ENCODE measurements at regions not wholly inside any gene's neighbourhood (a gene's known extent, or its start where the extent isn't known, plus 50 kb on each side); places are given as distances from the start of the nearest gene placed in this dataset.

DNA sequence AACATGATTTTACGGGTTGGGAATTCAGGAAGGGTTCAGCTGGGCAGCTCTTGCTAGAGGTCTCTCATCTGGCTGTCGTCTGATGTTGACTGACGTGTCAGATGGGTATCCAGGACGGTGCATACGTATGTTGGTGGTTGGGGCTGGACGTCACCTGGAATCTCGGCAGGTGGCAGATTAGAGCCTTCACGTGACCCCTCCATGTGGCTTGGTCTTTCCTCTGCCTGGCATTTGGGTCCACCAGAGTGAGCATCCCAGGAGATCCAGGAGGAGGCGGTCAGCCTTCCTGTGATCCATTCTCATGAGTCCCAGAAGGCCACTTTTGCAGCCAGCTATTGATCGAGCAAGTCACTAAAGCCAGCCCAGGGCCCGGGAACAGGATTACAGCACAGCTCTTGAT lies 202.7 kb downstream of the FOXL1 start:
- intact Hi-C loops (cut with DNase I): no loop called here
- peak in 1 of 42 donors; percentile 26 for DNase-seq

DNA sequence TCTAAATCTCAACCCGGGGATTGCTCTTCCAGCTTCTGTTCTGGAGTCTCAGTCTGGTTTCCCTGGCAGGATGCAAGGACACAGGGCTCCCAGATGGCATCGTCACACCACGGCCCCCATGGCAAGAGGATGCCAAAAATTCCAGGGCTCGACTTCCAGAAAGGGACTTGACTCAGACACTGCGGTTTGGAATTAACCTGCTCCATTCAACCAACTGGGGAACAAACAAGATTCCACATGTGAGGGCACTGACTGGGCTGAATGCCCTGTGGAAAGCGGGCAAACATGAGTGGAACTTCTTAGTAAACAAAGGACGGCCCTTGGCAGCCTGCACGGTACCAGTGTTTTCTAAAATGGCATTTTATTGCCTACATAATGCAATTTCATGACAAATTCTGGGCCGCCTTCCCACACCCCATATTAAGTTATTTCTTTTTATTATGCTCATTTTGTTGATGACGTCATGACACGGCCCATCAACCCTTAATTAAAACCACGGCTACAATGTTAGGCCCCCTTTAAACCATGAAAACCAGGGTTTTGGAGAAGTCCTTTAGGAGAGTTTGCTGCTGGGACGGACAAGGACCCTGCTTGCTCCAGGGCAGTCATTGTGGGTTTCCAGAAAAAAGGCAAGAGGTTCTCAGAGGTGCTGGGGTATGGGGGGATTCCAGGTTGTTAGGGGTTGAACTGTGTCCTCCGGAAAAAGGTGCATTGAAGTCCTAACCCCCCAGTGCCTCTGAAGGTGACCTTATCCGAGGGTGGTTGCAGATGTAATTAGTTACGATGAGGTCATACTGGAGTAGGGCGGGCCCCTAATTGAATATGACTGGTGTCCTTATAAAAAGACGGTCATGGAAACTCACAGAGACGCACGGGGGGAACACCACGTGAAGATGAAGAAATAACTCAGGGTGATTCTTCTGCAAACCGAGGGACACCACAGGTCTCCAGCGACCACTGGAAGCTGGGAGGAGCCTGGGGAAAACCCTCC lies 205.6 kb downstream of the FOXL1 start:
- peak in 5 of 42 donors; percentile 6 to 36 (median 13) for DNase-seq

DNA sequence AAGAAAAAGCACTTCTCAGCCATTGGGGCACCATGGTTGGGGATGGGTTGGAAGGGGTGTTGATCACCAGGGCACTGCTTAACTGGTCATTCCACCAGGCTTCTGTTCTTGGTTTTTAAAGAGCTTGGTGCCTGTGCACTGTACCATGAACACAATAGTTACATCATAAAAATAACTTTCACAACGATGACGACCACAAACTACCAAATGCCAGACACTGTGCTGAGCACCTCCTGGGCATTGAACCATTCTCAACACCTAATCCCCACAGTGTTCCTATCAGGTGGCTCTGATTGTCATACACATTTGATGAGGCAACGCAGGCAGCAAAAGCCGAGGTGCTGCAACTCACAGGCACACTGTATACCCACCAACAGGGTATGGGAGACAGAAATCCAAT lies 208.0 kb downstream of the FOXL1 start:
- DNase-seq: peak in 1 of 42 donors; percentile 13
- intact Hi-C loops (cut with DNase I): no loop called here

More for the DNA sequence above, 205.6 kb downstream of the FOXL1 start:
- intact Hi-C loops (cut with DNase I): no loop called here

DNA sequence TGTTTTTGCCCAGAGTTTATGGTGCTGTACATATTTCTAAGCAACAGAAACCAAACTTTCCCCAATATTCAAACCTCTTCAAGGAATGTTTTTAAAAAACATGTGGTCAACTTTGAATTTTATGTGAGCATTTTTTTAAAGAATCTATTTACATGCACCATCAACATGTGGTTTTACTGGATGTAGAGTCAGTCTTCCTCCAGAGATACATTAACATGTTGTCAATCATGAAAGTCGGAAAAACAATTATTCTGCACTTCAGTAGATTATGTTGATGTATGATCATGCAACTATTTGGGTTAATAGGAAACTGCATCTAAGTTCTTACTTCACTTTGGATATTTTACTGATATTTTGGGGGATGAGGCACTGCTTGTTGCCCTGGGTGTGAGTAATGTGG lies 208.6 kb downstream of the FOXL1 start:
- intact Hi-C loops (cut with DNase I): no loop called here
- no peak for DNase-seq

DNA sequence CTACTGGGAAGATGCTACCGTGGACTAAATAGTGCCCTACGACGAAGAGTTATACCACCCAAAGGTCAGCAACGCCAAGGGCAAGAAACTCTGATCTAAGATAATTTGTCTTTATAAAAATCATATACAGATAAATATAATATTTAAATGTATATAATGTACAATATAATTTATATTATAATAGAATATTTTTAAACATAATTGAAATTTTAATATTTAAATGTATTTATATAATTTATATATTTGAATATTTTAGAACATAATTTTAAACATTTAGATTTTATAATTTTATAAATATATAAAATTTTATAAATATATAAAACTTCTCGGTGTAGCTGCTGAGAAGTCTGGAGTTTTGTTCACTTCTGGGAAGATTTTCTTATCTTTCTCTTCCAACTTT lies 209.2 kb downstream of the FOXL1 start:
- DNase-seq: no peak
- intact Hi-C loops (cut with DNase I): no loop called here

DNA sequence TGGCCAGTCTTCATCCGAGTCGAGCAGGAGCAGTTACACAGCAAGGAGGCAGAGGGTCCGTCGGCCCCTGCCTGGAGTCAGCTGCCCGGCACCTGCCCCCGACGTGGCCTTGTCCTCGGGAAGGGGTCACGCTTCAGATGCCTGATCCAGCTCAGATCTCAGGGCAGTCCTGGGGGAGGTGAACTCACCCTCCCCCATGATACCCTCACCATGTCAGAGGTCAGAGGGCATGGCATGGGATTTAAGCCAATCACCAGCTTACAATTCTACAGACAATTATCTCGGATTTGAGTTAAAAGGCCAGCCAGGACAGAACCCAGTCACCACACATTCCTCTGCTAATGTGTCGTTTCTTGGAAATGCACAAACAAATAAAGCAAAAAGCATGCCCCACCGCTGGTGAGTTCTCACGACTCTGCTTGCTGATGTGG lies 211.3 kb downstream of the FOXL1 start:
- DNase-seq: peak in 2 of 42 donors; percentile 3 to 22
- intact Hi-C loops (cut with DNase I): no loop called here

DNA sequence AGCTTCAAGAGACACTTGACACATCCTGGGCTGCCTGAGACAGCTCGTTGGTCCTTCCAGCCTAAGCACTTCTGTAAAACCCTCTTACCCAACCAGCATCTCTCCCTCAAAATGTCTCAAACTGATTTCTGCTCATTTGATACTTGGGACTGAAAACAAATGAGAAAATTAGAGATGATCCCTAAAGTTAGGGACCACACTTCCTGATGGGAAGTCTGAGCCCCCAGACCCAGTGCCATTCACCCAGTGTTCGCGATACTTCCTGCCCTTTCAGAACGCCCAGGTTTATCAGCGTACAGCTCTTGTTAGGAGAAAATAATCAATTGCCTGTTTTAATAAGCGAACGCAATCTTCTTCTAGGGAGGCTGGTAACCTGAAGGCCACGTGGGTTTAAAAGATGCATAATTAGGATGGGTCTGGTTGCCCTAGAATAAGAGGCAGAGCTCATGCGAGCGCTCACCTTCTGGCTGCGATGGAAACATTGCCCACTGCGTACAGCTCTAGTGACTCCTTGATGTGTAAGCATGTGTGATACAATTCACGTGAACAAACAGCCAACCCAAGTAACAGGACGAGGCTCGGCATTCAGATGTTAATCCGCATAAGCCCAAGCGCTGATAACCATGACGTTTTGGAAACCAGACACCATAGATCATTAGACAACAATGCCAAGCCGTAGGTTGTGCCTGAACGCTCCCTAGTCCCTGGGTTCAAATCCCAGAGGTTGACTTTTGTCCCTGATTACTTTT lies 213.1 kb downstream of the FOXL1 start:
- intact Hi-C loops (cut with DNase I): no loop called here
- no peak for DNase-seq

DNA sequence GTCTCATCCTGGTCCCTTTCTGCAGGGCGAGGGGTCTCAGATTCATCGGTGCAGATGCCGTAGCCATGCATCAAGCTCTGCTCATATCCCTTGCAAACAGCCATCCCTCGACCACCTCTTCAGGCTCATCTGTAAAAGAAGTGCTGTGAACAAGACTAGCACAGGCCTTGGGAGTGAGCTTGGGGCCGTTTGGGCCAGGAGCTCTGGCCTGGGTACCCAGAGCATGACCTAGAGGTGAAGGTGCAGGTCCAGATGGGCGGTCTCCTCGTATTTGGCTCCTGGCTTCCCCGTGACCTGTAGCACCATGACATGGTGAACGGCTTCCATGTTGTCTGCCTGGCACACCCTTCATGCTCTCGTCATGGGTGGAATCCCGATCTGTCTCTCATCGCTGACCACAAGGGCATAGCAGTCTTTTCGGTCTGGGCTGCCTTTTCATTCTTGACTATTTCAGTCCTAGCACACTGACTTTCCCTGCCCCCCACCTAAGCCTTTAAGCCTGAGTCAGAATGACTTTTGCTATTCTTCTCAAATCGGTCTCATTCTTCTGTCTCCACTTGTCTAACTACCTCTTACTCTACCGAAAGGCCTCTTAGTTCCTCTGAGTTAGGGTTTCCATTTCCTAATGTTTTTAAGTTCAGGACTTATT lies 216.0 kb downstream of the FOXL1 start:
- peak in 1 of 42 donors; percentile 18 for DNase-seq
- intact Hi-C loops (cut with DNase I): no loop called here

DNA sequence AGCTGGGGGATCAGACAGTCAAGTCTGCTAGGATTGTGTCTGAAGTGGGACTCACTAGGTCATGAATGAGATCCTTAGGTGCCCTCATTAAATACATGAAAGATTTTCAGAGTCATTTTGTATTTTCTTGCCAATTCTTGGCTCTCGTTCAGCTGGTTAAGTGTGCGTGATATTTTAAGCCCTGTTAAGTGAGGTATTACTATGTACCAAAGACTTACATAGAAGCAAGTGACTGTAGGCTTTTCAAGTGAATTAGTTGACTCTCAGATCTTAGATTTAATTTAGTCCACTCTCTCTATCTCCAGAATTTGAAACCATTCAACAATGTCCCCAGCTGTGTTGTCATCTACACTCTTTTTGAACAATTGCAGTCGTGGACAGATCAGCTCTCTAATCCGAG lies 219.4 kb downstream of the FOXL1 start:
- intact Hi-C loops (cut with DNase I): no loop called here
- no peak for DNase-seq

DNA sequence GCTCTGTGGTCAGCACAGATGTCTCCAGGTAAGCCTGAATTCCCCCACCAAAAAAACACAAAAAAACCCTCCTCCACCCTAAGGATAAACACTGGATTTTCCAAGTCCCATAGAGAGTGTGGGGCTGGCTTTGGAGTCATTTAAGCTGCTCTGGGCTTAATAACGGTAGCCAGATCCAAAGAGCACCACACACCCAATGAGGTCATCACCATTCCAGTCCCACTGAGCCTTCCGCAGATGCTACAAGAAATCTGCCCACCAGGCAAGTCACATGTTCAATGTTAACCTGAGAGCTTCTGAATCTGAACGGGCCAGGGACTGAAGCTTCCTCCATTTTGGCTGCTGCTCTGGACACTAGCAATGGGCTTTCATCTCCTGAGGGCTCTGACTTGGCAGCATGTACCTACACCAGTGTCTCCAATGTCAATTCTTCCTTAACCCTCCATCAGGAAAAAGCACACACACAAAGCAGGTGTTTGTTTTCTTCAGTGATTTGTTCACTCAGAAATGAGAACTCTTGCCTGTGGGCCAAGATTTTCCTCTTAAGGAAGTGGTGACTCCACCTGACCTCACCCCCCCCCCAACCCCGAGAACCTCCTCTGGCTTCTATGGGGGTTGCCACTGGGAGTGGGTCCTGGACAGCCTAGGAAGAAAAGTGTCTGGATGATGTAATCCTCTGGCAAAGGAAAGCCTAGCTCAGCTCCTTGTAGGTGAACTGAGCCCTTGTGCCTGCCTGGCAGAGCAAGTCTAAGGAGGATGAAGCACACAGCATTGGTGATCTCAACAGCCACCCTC lies 220.1 kb downstream of the FOXL1 start:
- intact Hi-C loops (cut with DNase I): no loop called here
- DNase-seq: no peak

DNA sequence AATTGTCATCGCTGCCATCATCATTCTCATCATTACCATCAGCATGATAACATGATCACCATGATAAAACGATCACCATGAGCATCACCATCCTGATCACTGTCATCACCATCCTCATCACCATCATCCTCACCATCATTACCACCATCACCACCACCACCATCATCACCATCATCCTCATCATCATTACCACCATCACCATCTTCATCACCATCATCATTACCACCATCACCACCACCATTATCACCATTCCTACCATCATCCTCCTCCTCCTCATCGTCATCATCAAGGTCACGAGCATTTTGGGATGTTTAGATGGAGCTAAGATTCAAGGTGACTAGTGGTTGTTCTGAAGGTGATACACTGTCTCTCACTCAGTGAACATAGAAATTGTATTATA lies 221.0 kb downstream of the FOXL1 start:
- intact Hi-C loops (cut with DNase I): no loop called here
- no peak for DNase-seq

DNA sequence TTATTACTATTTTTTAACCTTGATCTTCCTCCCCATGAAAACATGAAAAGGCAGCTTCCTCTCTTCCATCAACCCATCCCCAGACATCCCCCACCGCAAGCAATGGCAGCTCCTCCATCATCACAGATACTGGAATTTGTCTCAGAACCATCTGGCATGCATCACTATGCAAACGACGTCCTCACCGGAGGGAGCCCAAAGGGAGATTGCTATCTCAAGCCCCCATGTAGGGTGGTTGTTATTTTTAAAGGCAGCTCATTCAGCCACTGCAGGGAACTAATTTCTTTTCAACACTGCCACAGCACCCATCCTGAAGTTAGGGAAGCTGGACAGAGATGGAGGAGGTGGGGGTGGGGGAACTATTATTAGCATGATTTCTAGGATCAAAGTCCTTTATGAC lies 222.5 kb downstream of the FOXL1 start:
- no peak for DNase-seq
- intact Hi-C loops (cut with DNase I): no loop called here

DNA sequence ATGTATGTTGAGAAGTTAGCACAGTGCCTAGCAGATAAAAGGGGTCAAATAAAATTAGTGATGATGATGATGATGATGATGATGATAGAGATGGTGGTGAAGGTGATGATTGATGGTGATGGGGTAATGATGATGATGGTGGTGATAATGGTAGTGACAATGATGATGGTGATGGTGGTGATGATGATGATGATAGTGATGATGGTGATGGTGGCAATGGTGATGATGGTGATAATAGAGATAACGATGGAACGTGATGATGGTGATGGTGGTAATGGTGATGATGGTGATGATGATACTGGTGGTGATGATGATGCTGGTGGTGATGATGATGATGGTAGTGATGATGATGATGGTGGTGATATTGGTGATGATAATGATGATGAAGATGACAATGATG lies 223.7 kb downstream of the FOXL1 start:
- intact Hi-C loops (cut with DNase I): no loop called here
- no peak for DNase-seq

DNA sequence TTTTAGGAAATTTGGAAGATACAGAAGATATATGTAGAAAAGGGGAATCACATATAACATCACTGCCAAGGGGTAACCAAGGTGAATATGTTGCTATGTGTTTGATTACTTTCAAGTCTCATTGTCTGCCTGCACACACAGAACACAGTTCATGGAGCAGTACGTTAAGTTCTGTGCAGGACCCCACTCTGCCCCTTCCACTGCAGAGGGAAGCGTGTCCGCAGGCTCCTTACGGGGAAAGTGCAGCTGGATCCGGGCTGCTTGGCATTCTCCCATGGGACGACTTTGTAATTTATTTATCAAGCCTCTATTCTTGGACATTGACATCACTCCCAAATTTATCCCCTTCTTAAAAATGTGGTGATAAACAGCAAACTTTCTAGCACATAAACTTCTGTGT lies 226.8 kb downstream of the FOXL1 start:
- no peak for DNase-seq
- intact Hi-C loops (cut with DNase I): no loop called here

DNA sequence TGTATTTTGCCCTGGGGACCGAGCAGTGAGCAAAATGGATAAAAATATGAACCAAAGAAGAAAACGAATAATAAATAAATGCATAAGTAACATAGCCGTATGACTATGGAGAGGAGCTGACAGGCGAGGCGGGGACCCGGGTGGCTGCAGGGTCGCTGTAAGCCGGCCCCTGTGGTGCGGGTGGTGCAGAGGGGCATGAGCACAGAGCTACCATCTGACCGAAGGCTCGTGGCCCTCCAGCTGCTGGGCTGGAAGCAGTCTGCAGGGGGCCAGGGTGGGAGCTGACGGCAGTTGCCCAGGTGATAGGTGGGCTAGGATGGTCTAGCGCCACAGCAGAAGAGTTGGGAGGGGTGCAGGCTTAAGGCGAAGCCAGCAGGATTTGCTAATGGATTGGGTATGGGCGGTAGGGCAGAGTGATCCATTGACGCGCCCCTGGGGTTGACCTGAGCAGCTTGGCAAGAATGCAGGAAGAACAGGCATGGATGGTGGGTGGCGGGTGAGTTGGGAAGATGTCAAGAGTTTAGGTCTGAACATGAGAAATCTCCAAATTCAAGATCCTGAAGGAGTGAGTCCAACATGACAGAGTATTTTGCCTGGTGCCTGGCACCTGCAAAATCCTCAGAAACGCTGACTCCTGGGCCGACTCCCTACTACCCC lies 228.0 kb downstream of the FOXL1 start:
- no peak for DNase-seq
- intact Hi-C loops (cut with DNase I): no loop called here

DNA sequence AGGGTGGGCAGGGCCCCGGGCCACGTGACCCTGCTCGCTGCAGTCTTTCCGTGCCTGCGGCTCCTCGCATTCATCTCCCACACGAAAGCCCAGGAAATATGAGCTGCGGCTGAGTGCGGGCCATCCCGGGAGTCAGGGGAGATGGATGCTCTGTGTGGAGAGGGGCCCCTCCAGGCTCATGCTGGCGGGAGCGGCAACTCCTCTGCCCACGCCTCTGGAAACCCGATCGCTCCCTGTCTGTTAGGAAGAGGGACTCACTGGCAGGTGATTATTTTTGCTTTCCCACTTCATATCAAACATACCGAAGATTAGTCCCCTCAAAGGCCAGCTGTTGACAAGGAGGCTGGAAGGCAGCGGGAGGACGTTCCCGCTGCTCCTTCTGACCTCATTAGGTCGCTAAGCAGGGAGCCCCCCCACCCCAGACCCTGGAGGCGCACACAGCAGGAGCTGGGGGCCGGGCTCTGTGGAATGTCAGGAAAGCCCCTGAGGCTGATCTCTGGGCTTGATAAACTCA lies 228.5 kb downstream of the FOXL1 start:
- intact Hi-C loops (cut with DNase I): no loop called here
- no peak for DNase-seq

DNA sequence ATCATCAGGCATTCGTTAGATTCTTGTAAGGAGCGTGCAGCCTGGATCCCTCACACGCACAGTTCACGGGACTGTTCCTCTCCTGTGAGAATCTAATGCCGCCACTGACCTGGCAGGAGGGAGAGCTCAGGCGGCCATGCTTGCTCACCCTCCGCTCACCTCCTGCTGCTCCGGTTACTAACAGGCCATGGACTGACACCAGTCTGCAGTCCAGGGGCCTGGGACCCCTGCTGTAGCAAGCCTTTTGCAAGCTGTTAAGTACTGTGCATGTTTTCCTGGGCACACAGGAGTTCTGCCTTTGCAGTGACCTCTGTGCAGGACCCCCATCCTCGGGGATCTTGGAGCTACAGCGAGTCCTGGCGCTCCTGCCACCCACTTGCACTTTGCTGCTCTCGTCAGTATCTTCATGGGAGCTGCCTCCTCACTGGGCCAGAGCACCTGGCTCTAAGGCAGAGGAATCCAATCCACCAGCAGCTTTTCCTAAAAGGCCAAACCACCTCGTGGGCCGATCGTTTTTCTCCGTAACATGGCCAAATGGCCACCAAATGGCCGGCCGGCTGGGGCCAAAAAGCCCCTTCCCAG lies 230.6 kb downstream of the FOXL1 start:
- intact Hi-C loops (cut with DNase I): no loop called here
- DNase-seq: no peak

DNA sequence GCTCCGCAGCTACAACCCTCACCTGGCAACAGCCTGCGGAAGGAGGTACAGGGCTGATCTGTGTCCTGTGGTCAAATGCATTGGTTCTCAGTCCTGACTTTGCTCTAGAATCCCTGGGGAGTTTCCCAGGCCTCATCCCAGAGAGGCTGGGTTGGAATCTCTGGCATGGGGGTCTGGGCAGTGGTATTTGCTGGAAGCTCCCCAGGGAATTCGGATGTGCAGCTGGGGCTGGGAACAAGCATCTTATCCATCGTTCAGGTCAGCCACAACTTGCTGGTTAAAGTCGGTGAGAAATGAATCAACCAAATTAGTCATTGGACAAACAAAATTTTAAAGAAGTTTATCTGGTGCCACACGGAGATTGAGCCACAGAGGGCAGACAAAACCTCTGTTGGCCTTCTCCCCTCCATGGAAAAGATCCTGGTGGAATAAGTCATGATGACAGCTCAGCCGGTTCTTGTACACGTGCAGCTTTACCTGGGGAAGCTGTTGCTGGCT lies 231.2 kb downstream of the FOXL1 start:
- DNase-seq: no peak
- intact Hi-C loops (cut with DNase I): no loop called here
